Activated CD8-positive, alpha-beta memory T cell treated with anti-CD3 and anti-CD28 coated beads, Interleukin-2, amount 50 U/mL, for 1 hour (primary cell): ENCODE measurements at regions not wholly inside any gene's neighbourhood (a gene's known extent, or its start where the extent isn't known, plus 50 kb on each side); places are given as distances from the start of the nearest gene placed in this dataset.

Experiments
- DNase-seq: peaks from one replicate; pipeline ENCODE4 v3.0.0-alpha.2; 2020; ENCODE audit errors: extremely low read depth

DNA sequence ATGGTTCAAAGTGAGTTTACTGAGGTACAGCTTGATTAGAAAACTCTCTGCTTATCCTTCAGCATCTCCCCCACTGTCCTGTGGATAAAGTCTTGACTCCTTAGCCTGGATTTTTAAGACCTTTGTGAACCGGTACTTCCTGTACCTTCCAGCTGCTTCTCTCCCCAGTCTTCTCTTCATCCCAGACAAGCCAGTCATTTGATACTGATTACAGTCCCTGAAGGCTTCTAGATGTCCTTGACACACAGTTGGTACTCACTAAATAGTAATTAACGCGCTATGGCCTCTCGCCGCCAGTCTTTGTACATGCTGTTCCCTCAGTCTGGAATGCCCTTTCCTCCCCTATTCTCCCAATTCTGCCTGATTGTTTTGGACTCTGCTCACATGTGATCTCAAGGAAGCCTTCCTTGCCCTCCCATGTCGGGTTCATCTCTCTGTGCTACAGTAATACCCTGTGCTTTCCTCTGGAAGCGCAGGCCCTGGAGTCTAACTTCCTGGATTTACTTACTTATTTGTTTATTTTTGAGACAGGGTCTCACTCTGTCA is 50.6 kb upstream of the PTGR2 start:
- DNase-seq, result no peak

DNA sequence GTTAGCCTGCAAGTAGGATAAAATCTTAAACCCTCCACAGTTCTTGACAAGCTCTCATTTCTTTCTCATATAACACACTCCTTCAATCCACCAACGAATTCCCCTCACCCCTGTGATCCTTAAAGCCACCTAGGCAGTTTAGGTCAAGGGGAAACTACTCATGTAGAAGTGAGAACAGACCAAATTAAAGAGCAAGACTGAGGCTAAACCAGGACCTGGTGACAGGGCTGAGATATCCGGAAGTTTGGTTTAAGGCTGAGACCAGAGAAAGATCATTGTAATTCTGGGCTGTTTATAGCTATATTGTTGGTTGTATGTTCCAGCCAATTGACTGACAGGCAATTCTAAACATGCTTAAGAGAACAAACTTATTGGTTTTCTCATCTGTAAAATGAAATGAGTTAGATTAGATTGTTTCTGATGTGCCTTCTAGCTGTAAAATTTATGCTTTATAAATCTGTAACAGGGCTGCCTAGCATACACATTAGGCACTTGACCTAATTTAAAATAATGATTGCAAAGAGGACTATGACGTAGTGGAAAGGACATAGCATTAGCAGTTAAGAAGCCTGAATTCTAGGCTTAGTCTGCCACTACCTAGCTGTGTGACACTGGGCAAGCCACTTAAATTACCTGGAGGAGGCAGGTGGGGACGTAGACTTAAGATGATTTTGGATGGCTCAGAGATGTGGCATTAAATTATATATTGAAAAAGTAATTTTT is 53.9 kb upstream of the PTGR2 start:
- DNase-seq, result no peak

DNA sequence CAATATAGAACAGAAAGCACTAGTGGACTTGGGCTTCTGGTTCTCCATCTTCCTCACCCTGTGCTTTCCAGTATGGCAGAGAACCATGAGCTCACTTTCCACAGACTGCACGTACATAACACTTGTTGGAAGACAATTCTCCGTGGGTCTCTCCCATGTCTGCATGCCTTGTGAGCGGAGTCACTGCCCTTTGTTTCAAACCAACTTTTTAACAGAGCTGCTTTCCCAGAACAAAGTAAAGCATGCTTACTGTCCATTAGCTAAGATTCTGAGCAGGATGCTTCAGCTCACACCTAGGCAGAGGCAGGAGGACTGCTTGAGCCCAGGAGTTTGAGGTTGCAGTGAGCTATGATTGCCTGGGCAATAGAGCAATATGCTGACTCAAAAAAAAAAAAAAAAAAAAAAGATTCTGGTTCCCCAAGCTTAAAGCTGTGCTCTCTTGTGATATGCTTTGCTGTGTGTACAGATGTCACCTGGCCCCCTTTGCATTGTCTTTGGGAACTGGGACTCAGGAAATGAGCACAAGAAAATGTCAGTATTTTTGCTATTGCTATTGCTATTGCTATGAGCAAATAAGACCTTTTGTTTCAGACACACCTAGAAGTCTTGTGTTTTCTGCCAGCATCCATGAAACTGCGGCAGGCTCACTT is 54.6 kb upstream of the PTGR2 start:
- no peak for DNase-seq

DNA sequence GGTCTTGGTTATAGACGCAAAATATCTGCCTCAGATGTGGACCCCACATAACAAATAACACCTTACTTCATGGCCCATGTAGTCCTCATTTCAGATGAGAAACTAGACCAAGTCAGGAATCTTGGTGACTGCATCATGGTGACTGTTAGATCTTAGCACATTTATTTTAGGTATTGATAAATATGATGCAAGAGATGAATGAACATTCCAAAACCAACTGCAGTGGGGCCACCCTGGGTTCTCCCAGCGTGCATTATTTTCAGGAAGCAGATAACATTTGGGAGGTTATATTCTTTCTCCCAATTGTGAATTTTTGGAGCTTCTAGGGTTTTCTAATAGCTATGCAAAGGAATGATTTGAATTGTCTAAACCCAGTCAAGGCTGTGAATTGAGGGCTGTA is 55.2 kb upstream of the PTGR2 start:
- DNase-seq, result no peak

DNA sequence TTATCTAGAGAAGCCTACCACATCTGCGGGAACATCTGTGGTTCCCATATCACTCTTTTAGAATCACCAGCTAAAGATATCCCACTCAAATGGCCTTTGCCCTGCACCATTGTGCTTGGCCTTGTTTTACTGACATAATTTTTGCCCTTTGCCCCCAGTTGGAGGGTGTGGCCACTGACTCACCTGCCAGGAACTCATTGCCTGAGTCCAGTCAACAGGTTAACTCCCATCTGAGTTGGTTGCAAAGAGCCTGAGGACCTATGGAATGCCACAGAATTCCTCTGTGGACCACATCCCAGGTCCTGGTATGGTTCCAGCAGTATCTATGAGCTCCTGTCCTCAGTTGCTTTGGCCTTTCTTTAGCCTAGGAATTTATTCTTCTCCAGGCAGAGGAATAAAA is 55.7 kb upstream of the PTGR2 start:
- no peak for DNase-seq

DNA sequence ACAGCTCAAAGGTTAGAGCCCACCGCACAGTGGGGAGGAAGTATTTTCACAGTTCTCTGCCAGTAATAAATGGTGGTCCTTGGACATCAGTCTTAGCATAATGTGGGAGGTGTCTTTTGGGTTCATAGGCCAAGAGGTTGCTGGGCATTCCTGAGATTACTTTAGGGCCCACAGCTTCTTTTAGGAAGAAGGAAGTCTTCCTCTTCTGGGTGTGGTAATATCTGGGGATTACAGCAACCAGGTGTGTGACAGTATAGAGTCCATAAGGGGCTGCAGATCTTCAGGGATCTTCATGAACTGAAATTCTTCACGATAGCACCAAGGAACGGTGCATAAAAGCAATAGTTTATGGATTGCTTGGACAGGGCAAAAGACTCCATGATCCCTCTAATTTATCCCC is 56.2 kb upstream of the PTGR2 start:
- DNase-seq, result no peak

DNA sequence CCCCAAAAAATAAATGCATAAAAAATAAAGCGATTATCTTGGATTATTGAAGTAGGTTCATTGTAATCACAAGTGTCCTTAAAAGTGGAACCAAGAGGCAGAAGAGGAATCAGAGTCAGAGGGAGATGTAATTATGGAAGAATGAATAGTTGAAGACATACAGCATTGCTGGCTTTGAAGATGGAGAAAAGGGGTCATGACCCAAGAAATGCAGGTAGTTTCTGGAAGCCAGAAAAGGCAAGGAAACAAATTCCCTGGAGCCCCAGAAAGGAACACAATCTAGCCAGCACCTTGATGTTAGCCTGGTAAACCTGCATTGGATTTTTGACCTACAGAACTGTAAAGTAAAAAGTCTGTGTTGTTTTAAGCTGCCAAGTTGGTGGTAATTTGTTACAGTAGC is 57.5 kb upstream of the PTGR2 start:
- DNase-seq, result no peak

DNA sequence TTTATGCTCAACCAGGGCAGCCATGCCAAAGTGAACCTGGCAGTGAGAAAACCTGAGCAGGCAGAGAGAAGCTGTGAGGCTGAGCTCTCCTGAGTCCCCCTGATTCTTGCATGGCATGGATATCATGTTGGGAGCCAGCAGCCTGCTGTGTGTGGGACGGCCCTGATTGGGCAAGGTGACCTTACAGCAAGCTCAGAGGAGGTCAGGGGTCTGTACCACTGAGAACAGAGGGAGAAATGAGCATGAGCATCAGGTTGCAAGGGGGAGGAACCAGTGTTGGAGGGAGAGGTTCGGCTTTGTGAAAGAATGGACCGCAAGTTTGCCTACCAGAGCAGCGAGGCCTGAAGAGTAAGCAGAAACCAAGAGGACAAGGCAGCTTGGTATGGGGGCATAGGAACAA is 59.1 kb upstream of the PTGR2 start:
- DNase-seq, result no peak

DNA sequence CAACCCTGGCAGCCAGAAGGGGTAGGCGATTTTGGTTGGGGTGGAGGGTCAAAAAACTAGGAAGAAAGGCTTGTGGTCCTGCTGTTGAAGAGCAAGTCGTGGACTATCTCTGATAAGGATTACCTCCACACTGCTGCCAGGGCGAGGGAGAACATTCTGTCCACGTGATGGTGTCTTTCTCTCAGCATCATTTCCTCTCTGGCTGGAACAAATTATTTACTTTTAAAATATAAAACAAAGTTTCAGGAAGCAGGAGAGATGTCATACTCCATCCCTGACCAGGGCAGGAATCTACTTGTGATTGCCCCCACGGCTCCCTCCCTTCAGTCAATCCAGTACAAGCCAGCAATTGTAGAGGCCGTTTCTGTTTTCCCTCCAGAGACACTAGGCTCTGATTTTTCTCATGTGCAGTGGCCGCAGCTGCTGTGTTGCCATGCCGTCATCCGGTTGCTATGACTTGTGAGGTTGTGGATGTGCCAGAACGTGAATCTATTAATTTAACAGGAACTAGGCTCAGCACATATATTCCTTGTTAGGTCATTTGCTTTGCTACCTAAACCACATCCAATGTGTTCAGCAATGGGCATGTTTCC is 61.5 kb upstream of the PTGR2 start:
- DNase-seq, result no peak

DNA sequence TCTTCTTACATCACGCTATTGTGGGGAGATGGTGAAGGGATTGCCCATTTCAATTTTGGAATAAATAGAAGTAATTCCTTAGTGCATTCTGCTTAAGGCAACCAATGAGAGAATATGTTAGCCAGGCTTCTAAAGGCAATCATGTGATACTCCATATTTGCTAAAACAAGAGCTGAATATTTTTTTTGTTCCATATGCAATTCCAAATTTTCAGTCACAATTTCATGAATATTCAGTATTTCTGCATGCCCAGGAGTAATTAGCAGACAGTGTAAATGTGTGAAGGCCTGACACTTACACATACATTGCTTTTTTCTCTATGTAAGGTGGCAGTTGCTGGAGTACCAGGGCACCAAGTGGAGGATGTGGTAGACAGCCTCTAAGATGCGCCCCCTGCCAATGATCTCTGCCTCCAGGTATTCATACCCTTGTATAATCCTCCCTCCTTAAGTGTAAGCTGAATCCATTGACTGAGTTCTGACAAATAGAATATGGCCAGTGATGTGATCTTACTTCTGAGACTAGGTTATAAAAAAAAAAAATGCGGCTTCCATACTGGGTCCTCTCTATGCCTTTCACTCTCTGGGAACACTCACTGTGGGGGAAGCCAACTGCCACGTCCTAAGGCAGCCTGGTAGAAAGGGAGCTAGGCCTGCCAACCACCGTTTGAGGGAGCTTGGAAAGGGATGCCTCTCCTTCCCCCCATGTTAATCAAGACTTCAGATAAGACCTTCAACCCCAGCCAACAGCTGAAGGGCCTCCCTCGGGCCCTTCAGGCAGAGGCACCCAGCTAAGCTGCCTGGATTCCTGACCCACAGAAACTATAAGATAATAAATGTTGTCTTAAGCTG is 62.7 kb upstream of the PTGR2 start:
- DNase-seq, result no peak

DNA sequence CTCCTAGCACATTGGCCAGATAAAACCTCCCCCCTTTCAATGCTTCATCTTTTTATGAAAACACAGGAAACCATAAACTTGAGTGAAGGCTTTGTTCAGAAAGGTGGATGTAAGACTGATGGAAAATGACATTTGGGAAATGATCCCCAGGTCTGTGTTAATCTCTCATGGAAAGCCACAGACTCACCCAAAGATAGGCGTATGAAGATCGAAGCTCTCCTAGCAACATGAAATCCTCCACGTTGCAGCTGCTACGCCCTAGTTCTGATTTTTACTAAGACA is 63.4 kb upstream of the PTGR2 start:
- no peak for DNase-seq

DNA sequence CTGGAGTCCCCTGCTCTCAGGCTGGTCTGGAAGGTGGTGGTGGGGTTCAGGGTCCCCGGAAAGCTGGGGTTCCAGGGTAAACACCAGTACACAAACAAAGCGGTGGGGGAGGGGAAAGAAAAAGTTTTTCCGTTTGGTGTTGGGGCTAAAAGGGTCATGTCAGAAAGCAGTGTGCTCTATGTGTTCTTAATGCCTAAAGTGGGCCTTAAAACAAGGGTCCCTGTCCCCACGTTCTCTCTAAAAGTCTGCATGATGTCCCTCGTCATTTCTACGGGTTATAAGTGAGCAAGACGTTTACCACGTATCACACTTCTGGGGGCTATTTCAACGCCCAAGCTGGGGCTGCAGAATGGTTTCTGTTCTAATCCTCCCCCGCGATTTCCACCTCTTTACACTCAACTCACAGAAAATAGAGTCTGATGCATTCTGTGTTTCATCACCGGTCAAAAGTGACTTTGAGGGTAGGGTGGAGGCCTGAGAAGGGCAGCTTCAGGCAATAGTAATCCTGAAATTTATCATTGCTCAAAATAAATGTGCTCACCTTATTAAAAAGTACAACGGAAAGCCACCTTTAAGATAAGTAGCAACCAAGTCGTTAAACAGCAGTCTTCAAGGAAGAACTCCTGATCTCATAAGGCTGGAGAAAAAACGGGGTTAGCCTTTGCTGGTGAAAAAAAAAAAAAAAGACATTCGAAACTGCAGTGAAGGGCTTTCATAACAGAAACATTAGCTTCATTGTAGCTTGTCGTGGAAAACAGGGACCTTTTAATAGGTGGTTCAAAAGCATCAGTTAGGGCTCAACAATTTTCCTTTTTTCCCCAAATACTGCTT is 63.9 kb upstream of the PTGR2 start:
- DNase-seq, result no peak

DNA sequence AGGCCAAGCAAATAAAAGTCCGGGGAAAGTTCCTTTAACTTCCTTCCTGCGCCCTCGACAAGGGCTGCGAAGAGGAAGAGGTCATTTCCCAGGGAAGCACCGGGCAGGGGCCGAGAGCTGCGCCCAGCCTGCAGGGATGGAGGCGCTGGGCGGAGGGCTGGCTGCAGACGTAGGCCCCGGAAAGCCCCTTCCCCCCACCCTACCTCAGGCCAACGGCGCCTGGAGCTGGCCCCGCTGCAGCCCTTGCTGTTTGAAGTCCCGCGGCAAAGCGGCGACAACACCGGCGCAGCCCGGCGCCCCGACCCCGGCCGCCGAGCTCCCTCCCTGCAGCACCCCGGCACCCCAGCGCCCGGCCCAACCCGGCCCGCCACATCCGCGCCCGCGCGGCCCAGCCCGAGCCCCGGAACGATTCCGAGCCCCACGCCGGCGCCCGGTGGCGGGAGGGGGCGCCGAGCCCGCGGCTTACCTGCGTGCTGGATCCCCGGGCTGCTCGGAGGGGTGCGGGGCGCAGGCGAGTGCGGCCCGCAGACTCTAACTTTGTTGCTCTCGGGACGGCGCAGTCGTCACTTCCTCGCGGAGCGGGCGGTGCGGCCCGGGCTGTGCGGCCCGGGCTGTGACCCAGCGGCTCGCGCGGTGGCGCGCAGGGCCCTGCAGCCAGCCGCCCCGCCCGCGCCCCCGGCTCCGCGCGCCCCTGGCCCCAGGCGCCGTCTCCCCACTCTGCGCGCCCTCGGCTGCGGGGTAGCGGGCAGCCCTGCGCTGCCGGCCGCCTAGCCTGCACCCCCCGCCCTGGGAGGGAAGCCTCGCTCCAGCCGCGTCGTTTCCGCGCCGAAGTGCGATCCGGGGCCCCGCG is 64.8 kb upstream of the PTGR2 start:
- DNase-seq, result no peak

DNA sequence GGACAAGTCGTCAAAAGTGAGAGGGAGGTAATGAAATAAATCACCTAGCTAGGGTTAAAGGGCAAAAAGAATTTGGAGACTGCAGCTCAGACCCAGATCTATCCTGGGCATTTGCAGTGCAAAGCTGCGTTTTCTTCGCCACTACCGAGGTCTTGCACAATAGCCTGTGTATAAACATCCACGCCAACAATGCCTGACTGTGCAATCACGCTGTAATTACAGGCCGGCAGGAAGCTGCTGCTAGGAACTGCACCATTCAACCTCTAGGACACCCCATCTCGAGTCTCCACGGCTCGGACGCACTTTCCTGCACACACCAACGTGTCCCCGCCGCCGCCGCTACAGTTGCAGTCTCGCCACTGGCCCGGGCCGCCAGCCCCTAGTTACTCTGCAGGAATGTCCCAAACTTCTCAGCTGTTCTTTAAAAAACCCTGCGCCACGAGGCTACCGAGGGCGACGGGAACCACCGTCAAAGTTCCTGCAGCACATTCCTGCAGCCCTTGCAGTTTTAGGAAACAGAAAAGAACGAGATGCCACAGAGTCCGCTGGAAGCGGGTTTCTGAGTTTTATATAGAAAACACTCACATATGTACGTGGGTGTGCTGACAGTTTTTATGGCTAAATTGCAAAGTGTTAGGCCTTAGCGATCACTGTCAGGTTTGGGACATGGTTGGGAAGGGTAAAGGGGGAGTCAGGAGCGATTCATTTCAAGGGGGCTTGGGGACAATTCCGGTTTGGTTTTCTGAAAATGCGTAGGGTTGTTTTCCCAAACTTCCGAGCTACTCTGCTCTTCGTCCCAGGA is 65.6 kb upstream of the PTGR2 start:
- DNase-seq, result no peak

DNA sequence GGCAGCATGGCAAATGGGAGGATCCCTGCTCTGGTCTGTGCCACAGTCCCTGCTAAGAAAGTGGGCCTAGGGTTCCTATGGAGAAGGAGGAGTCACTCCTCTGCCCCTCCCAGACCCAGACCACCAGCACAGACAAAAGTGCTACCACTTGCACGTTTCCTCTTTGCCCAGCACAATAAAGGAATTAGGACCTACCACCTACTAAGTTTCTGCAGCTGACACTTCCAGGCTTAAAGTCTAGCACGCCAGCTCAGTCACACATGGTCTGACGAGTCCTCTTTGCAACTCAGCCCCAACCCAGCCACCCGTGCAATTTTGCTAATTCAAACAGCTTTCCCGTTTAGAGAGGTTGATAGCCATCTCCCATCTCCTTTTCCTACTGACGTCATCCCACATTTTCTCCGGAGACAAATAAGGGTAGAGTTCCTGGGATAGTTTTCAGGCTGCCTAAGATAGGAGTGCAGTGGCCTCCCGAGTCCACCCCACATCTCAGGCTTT is 66.2 kb upstream of the PTGR2 start:
- no peak for DNase-seq

DNA sequence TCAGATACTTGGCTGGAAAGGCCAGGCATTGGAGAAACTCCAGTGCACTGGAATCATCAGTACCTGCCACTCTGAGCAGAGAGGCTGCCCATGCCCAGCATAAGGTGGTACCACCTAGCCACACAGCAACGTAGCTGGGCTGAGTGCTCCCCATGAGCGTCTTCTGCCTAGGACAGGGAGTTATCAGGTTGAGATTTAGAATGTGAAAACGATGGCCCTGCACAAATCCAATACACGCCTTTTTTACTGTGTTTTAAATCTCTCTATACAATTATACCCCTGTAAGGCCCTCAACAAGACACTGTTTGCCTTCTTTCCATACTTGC is 66.7 kb upstream of the PTGR2 start:
- no peak for DNase-seq

DNA sequence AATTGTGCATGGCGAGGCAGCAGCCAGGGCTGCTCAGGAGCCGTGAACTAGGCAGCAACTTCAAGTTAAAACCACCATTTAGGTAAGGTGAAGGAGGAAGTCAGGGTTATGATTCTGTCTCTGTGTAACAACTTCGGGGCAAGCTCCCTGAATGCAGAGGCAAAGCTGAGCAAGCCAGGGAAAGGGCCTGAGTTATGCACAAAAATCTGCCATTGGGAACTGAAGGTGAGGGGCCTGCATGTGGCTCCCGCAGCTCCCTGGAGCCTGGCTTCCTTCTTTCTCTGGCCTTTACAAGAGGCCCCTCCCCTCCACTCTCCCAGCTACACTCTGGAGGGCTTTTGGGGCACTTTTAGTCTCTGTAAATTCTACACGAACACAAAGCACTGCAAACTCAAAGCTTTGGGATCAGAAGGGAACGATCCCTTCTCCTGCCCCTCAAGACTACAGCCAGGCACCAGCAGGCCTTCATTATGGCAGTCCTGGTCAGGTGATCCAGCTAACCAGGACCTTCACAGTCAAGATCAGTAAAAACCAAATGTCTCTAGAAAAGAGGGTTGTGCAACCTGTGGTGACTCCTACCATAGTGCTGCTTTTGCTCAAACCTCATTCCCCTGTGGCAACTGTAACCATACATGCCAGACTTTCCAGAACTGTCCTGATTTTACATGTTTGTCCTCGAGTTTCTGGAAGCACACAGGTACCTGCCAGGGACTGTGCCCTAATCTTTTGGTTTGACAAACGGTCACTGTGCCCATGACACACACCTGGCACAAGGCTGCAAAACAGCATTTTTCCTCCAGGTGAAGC is 67.2 kb upstream of the PTGR2 start:
- DNase-seq, result no peak

DNA sequence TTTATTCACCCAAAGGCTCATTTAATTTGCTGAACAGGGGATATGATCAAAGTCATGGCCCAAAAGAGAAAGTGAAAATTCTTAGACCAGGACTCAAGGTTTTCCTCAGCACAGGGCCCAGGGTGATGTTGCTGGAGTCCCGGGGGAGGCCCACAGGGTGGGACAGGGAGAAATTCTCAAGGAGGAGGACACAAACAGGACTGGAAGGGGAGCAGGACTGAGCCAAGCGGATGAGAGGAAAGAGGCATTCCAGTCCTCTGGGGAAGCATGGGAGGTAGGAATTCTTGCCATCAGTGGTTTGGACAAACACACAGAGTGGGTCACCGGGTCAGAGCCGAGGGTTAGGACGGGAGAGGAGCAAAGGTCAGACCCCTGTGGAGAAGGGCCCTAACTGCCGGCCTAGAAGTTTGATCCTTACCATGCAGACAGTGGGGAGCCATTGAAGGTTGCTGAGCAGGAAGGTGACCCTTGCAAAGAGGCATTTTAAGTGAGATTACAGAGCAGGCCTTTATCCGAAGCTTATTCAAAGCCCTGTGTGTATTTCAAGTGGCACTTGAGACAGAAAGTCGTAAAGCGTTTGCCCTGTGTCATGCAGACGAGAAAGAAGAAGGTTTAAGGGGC is 68.4 kb upstream of the PTGR2 start:
- DNase-seq, result no peak
